H9 (cell line): ENCODE measurements at regions not wholly inside any gene's neighbourhood (a gene's known extent, or its start where the extent isn't known, plus 50 kb on each side); places are given as distances from the start of the nearest gene placed in this dataset.

Experiments used
- DNase-seq: peaks from one replicate; pipeline ENCODE4 v3.0.0-alpha.2; 2017
- H2AFZ ChIP-seq: one replicate; pipeline ENCODE4 v1.6.1; 2013; ENCODE audit warnings: mild to moderate bottlenecking, low read length, control low read depth, moderate library complexity
- H2AK5ac ChIP-seq: 2 replicates; pipeline ENCODE4 v1.6.1; 2013; ENCODE audit warnings: low read length, control low read depth, mixed read lengths; ENCODE audit not compliant: insufficient read length
- H2BK120ac ChIP-seq: one replicate; pipeline ENCODE4 v1.6.1; 2013; ENCODE audit warnings: low read depth, mild to moderate bottlenecking, low read length, control low read depth, inconsistent platforms; ENCODE audit not compliant: poor library complexity, severe bottlenecking
- H2BK12ac ChIP-seq: 2 replicates; pipeline ENCODE4 v1.6.1; 2013; ENCODE audit warnings: low read length, control low read depth, mixed read lengths, low read depth; ENCODE audit not compliant: insufficient read length
- H2BK15ac ChIP-seq: 2 replicates; pipeline ENCODE4 v1.6.1; 2013; ENCODE audit warnings: low read depth, low read length, control low read depth
- H2BK20ac ChIP-seq: one replicate; pipeline ENCODE4 v1.6.1; 2013; ENCODE audit warnings: low read depth, mild to moderate bottlenecking, low read length, control low read depth, inconsistent platforms; ENCODE audit not compliant: poor library complexity, severe bottlenecking
- H2BK5ac ChIP-seq: 2 replicates; pipeline ENCODE4 v1.6.1; 2013; ENCODE audit warnings: low read length, control low read depth, mixed read lengths; ENCODE audit not compliant: insufficient read length
- H3K14ac ChIP-seq: 2 replicates; pipeline ENCODE4 v1.6.1; 2013; ENCODE audit warnings: low read length, control low read depth; ENCODE audit not compliant: insufficient read depth
- H3K18ac ChIP-seq: 2 replicates; pipeline ENCODE4 v1.6.1; 2013; ENCODE audit warnings: low read depth, mild to moderate bottlenecking, mixed read lengths, low read length, control low read depth; ENCODE audit not compliant: insufficient read length
- H3K23ac ChIP-seq: 2 replicates; pipeline ENCODE4 v1.6.1; 2013; ENCODE audit warnings: low read length, control low read depth, mixed read lengths, low read depth; ENCODE audit not compliant: insufficient read length
- H3K23me2 ChIP-seq: 2 replicates; pipeline ENCODE4 v1.6.1; 2013; ENCODE audit warnings: low read depth, mild to moderate bottlenecking, mixed read lengths, low read length, control low read depth; ENCODE audit not compliant: insufficient read length, poor library complexity, severe bottlenecking
- H3K27ac ChIP-seq: 2 replicates; pipeline ENCODE4 v1.5.1; 2013; ENCODE audit warnings: low read length, control low read depth, mixed read lengths, low read depth; ENCODE audit not compliant: insufficient read length
- H3K27me3 ChIP-seq: 2 replicates; pipeline ENCODE4 v1.6.1; 2013; ENCODE audit warnings: low read length, control low read depth, inconsistent platforms; ENCODE audit not compliant: insufficient read depth
- H3K4ac ChIP-seq: 2 replicates; pipeline ENCODE4 v1.6.1; 2013; ENCODE audit warnings: low read depth, mild to moderate bottlenecking, control low read depth, inconsistent platforms, low read length, moderate library complexity
- H3K4me1 ChIP-seq: 2 replicates; pipeline ENCODE4 v1.6.1; 2013; ENCODE audit warnings: low read length, control low read depth, inconsistent platforms; ENCODE audit not compliant: insufficient read depth
- H3K4me2 ChIP-seq: 2 replicates; pipeline ENCODE4 v1.6.1; 2013; ENCODE audit warnings: low read length, control low read depth, mixed read lengths; ENCODE audit not compliant: insufficient read length, insufficient read depth
- H3K56ac ChIP-seq: 2 replicates; pipeline ENCODE4 v1.6.1; 2013; ENCODE audit warnings: low read depth, mild to moderate bottlenecking, mixed read lengths, low read length, control low read depth; ENCODE audit not compliant: insufficient read length
- H3K79me1 ChIP-seq: 2 replicates; pipeline ENCODE4 v1.6.1; 2013; ENCODE audit warnings: low read depth, mild to moderate bottlenecking, moderate library complexity, low read length, control low read depth, inconsistent platforms; ENCODE audit not compliant: insufficient read depth, poor library complexity, severe bottlenecking
- H3K79me2 ChIP-seq: 2 replicates; pipeline ENCODE4 v1.6.1; 2013; ENCODE audit warnings: low read length, control low read depth, inconsistent platforms; ENCODE audit not compliant: insufficient read depth
- H3K9ac ChIP-seq: 2 replicates; pipeline ENCODE4 v1.6.1; 2013; ENCODE audit warnings: low read length, control low read depth, mixed read lengths; ENCODE audit not compliant: insufficient read length; ENCODE audit errors: extremely low read depth
- H3K9me3 ChIP-seq: one replicate; pipeline ENCODE4 v1.6.1; 2013; ENCODE audit warnings: low read depth, low read length, inconsistent platforms; ENCODE audit not compliant: control insufficient read depth
- H3T11ph ChIP-seq: one replicate; pipeline ENCODE4 v1.6.1; 2013; ENCODE audit warnings: mild to moderate bottlenecking, low read length, control low read depth, inconsistent platforms
- H4K20me1 ChIP-seq: one replicate; pipeline ENCODE4 v1.6.1; 2013; ENCODE audit not compliant: control insufficient read depth, insufficient read length, insufficient read depth
- H4K5ac ChIP-seq: 2 replicates; pipeline ENCODE4 v1.6.1; 2013; ENCODE audit warnings: low read depth, mild to moderate bottlenecking, mixed read lengths, low read length, control low read depth; ENCODE audit not compliant: insufficient read length
- H4K8ac ChIP-seq: replicated peaks from 2 replicates; pipeline ENCODE4 v1.6.1; 2013; ENCODE audit warnings: low read length, control low read depth, mixed read lengths, low read depth; ENCODE audit not compliant: insufficient read length
- H4K91ac ChIP-seq: 2 replicates; pipeline ENCODE4 v1.6.1; 2013; ENCODE audit warnings: low read depth, mild to moderate bottlenecking, moderate library complexity, mixed read lengths, low read length, control low read depth; ENCODE audit not compliant: insufficient read length
- H3K27ac Mint-ChIP-seq, 3 experiments: 2 replicates in 2 of 3; 3 replicates in 1 of 3; pipeline ENCODE4 v1.8.0; 2020 to 2021; ENCODE audit warnings: mixed read lengths in 3 of 3, mild to moderate bottlenecking in 1 of 3, moderate library complexity in 1 of 3
- H3K27me3 Mint-ChIP-seq: 2 replicates; pipeline ENCODE4 v1.8.0; 2021; ENCODE audit warnings: low read depth, mild to moderate bottlenecking, moderate library complexity, mixed read lengths
- H3K36me3 Mint-ChIP-seq, 3 experiments: 2 replicates in 2 of 3; 3 replicates in 1 of 3; pipeline ENCODE4 v1.8.0; 2020 to 2021; ENCODE audit warnings: low read depth in 3 of 3, mixed read lengths in 3 of 3; ENCODE audit not compliant: insufficient read depth in 1 of 3
- H3K4me1 Mint-ChIP-seq, 2 experiments: 2 replicates each; pipeline ENCODE4 v1.8.0; 2020; ENCODE audit warnings: mixed read lengths in 2 of 2
- H3K4me3 Mint-ChIP-seq, 2 experiments: 2 replicates in 1 of 2; 3 replicates in 1 of 2; pipeline ENCODE4 v1.8.0; 2020 to 2021; ENCODE audit warnings: mild to moderate bottlenecking in 2 of 2, mixed read lengths in 2 of 2, moderate library complexity in 1 of 2
- H3K9me3 Mint-ChIP-seq, 2 experiments: 2 replicates in 1 of 2; 3 replicates in 1 of 2; pipeline ENCODE4 v1.8.0; 2020; ENCODE audit warnings: mild to moderate bottlenecking in 2 of 2, mixed read lengths in 2 of 2, moderate library complexity in 1 of 2
- CTCF ChIP-seq: fragments of 200-600 bp; sonication (generic); conservative IDR thresholded peaks from 3 replicates; pipeline ENCODE4 v1.8.0; 2021; ENCODE audit warnings: antibody characterized with exemption, mild to moderate bottlenecking

- Histone ChIP-seq H2BK5ac (no peak overlapping the region), H4K5ac (no peak overlapping the region), H2BK20ac (no peak overlapping the region), H3K79me2 (peaks cover 10% of the 10 kb centered on the region; the same call in 1 of the 2 replicates), H4K91ac (no peak overlapping the region), H3K4me1 (peaks cover under 1% of the 10 kb centered on the region; the same call in 1 of the 2 replicates), H3K27me3 (no peaks in the 10 kb centered on the region), H3K23me2 (no peaks in the 10 kb centered on the region), H2BK12ac (no peak overlapping the region), H3K14ac (no peak overlapping the region), H3T11ph (no peak overlapping the region), H3K18ac (no peak overlapping the region), H4K20me1 (no peaks in the 10 kb centered on the region), H3K9me3 (no peaks in the 10 kb centered on the region), H2AFZ (no peak overlapping the region), H4K8ac (no peak overlapping the region), H3K27ac (no peak overlapping the region), H3K4me2 (no peak overlapping the region), H2BK15ac (no peak overlapping the region), H3K9ac (no peak overlapping the region), H2AK5ac (no peak overlapping the region), H3K79me1 (no peaks in the 10 kb centered on the region), H3K56ac (no peak overlapping the region), H2BK120ac (no peak overlapping the region), H3K4ac (no peak overlapping the region), H3K23ac (no peak overlapping the region)
- H3K36me3 Mint-ChIP-seq: no peaks in the 10 kb centered on the region; a peak in 1 of 7 replicates
- no peak for TF ChIP-seq CTCF
- H3K4me3 Mint-ChIP-seq: no peak overlapping the region
- peaks cover 7 to 8% of the 10 kb centered on the region in 2 experiments; a peak in 3 of 4 replicates for H3K4me1 Mint-ChIP-seq
- H3K9me3 Mint-ChIP-seq: peaks cover 0 to 2% of the 10 kb centered on the region in 2 experiments; a peak in 1 of 5 replicates
- H3K27ac Mint-ChIP-seq: no peak overlapping the region
- DNase-seq: no peak
- H3K27me3 Mint-ChIP-seq: no peaks in the 10 kb centered on the region; the same call in 1 of the 2 replicates
These were observed 492.6 kb downstream of the GRIN2A start for GRCh38 chr16:9689597-9689996.
